Transverse colon (tissue), 4 donors: ENCODE measurements at regions not wholly inside any gene's neighbourhood (a gene's known extent, or its start where the extent isn't known, plus 50 kb on each side); places are given as distances from the start of the nearest gene placed in this dataset.

Experiments used
- DNase-seq: peaks from one replicate; pipeline ENCODE4 v3.0.0-alpha.2; 2019
- H3K27ac ChIP-seq, 4 donors: fragments of 200-600 bp; sonication (generic); 2 replicates each; pipeline ENCODE4 v1.5.1; 2016 to 2018; ENCODE audit warnings: inconsistent platforms in 4 of 4
- H3K27me3 ChIP-seq: fragments of 200-600 bp; sonication (generic); 2 replicates; pipeline ENCODE4 v1.5.1; 2017; ENCODE audit warnings: inconsistent platforms
- H3K36me3 ChIP-seq, 4 donors: fragments of 200-600 bp; sonication (generic); 2 replicates each; pipeline ENCODE4 v1.5.1; 2017 to 2019; ENCODE audit warnings: inconsistent platforms in 4 of 4
- H3K4me1 ChIP-seq, 4 donors: fragments of 200-600 bp; sonication (generic); 2 replicates each; pipeline ENCODE4 v1.5.1; 2017 to 2020; ENCODE audit warnings: inconsistent platforms in 4 of 4
- H3K4me3 ChIP-seq, 4 donors: fragments of 200-600 bp; sonication (generic); 1 replicate in 1 of 4; 2 replicates in 3 of 4; pipeline versions ENCODE4 v1.5.1 to v1.6.1; 2017 to 2019; ENCODE audit warnings: inconsistent platforms in 4 of 4
- H3K9me3 ChIP-seq, 2 donors: fragments of 200-600 bp; sonication (generic); 2 replicates each; pipeline ENCODE4 v1.5.1; 2017 to 2019; ENCODE audit warnings: inconsistent platforms in 2 of 2
- CTCF ChIP-seq, 5 experiments: fragments of 200-600 bp in 3 of 5; fragments of 450-650 bp in 2 of 5; sonication (generic) in 3 of 5; IDR thresholded peaks; 1 replicate in 2 of 5; 2 replicates in 3 of 5; pipeline ENCODE4 v1.5.1; 2016 to 2017; ENCODE audit warnings: antibody characterized with exemption in 5 of 5, inconsistent platforms in 3 of 5, mild to moderate bottlenecking in 2 of 5, moderate library complexity in 1 of 5
- EP300 ChIP-seq: sonication (generic); formaldehyde crosslinking; IDR thresholded peaks from one replicate; pipeline ENCODE4 v1.6.1; 2017; ENCODE audit warnings: antibody characterized with exemption, low read depth
- POLR2A ChIP-seq: fragments of 450-650 bp; IDR thresholded peaks from one replicate; pipeline ENCODE4 v1.6.1; 2016; ENCODE audit warnings: antibody characterized with exemption, mild to moderate bottlenecking, moderate library complexity
- POLR2AphosphoS5 ChIP-seq, 3 donors: sonication (generic); formaldehyde crosslinking; IDR thresholded peaks; one replicate each; pipeline ENCODE4 v1.6.1; 2016; ENCODE audit warnings: antibody characterized with exemption in 3 of 3
- WGBS, 2 donors: methylation state at CpG; one replicate each; pipeline ENCODE4 v1.1.5; 2018; ENCODE audit warnings: low coverage in 1 of 2; 5-methylcytosine and 5-hydroxymethylcytosine counted together
- in situ Hi-C, 4 donors: fragments of 200-750 bp; cut with MboI; loops; one replicate each; pipeline versions ENCODE4 v1.15.0 to v1.15.1; 2017; ENCODE audit warnings: low sequenced_read_pairs in 3 of 4, low pct_ligation_motif_present in 1 of 4, low pct_unique_long_range_greater_than_20kb in 1 of 4
- intact Hi-C: fragments of 100-400 bp; cut with DNase I; formaldehyde crosslinking; loops from one replicate; pipeline ENCODE4 v1.15.1; 2023; ENCODE audit warnings: low total_unique reads
- small RNA-seq, 4 donors: library from RNA; depleted of rRNA; stranded (forward); fragments of <200 nt; gene quantifications; one replicate each; pipeline ENCODE3, GENCODE V24; 2016

- no peak overlapping the region for H3K27ac ChIP-seq
- in situ Hi-C loops (no loop called here), intact Hi-C loops (no loop called here)
- no peaks in the 10 kb centered on the region for H3K36me3 ChIP-seq
- no peak for TF ChIP-seq EP300
- no peak for TF ChIP-seq POLR2AphosphoS5 (IDR thresholded peaks at IDR 0.05)
- no peak for TF ChIP-seq CTCF (IDR thresholded peaks at IDR 0.05)
- TF ChIP-seq POLR2A: no peak
- no peaks in the 10 kb centered on the region for H3K4me1 ChIP-seq
- H3K9me3 ChIP-seq: no peaks in the 10 kb centered on the region
- H3K27me3 ChIP-seq: no peaks in the 10 kb centered on the region
- no peak overlapping the region for H3K4me3 ChIP-seq
- WGBS, 2 donors: 68 to 79% methylated on average over 5 of the region's 5 CpGs
- DNase-seq: no peak
Observed at GRCh38 chr12:41627476-41627875, 439.4 kb downstream of the PDZRN4 start.

- no peak for TF ChIP-seq CTCF (IDR thresholded peaks at IDR 0.05)
- no peak overlapping the region for H3K27ac ChIP-seq
- no peak overlapping the region for H3K4me3 ChIP-seq
- in situ Hi-C loops (no loop called here), intact Hi-C loops (no loop called here)
- H3K27me3 ChIP-seq: no peaks in the 10 kb centered on the region
- H3K36me3 ChIP-seq: no peaks in the 10 kb centered on the region
- no peaks in the 10 kb centered on the region for H3K9me3 ChIP-seq
- WGBS, 2 donors: 15 to 33% methylated on average over 1 of the region's 1 CpG
- no peaks in the 10 kb centered on the region for H3K4me1 ChIP-seq
- no peak for DNase-seq
Observed at GRCh38 chr12:41624571-41624970, 436.5 kb downstream of the PDZRN4 start.

Small RNAs in the stretch of these regions (small RNA-seq; reads per million reads assigned to genes)
- gene RNA5SP360: 0 reads per million in 4 donors
